HG03571 (cell line): ENCODE measurements at regions not wholly inside any gene's neighbourhood (a gene's known extent, or its start where the extent isn't known, plus 50 kb on each side); places are given as distances from the start of the nearest gene placed in this dataset.
"Not testable (repeated sequence)": the region's sequence is repeated elsewhere in the genome, so short reads cannot be mapped to it uniquely, and the experiment has no call there.

Experiments used
- ATAC-seq: cut with Tn5 transposase; IDR thresholded peaks from one replicate; pipeline ENCODE4 v1.9.1; 2021; ENCODE audit not compliant: unreplicated experiment

- ATAC-seq, result not testable (repeated sequence)
These were observed 155.6 kb upstream of the GOLGA6L22 start for GRCh38 chr15:22303112-22303511.
